Fibroblast of villous mesenchyme (primary cell): ENCODE measurements at regions not wholly inside any gene's neighbourhood (a gene's known extent, or its start where the extent isn't known, plus 50 kb on each side); places are given as distances from the start of the nearest gene placed in this dataset.
A peak's percentile ranks its signal among the peaks of the same experiment; 100 is the strongest.
"Not testable (repeated sequence)": the region's sequence is repeated elsewhere in the genome, so short reads cannot be mapped to it uniquely, and the experiment has no call there.

Experiments
- DNase-seq: peaks from one replicate; pipeline ENCODE4 v3.0.0-alpha.2; 2010; ENCODE audit warnings: low read depth
- H3K4me3 ChIP-seq: 2 replicates; pipeline ENCODE4 v1.5.1; 2011; ENCODE audit warnings: low read depth, mild to moderate bottlenecking, low read length
- TF ChIP-seq, protein P1 (sequence below): IDR thresholded peaks from 2 replicates; pipeline ENCODE4 v1.5.1; 2012; ENCODE audit warnings: low read depth, mild to moderate bottlenecking, low read length; ENCODE audit not compliant: insufficient read depth

DNA sequence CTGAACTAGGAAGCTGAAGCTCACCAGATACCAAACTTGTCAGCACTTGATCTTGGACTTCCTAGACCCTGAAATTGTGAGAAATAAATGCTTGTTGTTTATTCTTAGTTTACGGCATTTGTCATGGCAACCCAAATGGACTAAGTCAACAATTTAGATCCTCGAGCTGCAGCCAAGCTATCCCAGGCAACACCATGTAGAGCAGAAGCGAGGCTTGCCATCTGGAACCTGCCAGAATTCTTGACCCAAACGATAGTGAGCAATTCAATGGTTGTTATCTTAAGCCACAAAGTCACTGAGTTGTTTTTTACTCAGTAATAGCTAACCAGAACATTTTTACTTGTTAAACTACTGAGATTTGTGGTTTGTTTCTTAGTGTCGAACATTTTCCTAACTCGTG, 458.5 kb upstream of the FLRT2 start:
- TF ChIP-seq, protein P1, sequence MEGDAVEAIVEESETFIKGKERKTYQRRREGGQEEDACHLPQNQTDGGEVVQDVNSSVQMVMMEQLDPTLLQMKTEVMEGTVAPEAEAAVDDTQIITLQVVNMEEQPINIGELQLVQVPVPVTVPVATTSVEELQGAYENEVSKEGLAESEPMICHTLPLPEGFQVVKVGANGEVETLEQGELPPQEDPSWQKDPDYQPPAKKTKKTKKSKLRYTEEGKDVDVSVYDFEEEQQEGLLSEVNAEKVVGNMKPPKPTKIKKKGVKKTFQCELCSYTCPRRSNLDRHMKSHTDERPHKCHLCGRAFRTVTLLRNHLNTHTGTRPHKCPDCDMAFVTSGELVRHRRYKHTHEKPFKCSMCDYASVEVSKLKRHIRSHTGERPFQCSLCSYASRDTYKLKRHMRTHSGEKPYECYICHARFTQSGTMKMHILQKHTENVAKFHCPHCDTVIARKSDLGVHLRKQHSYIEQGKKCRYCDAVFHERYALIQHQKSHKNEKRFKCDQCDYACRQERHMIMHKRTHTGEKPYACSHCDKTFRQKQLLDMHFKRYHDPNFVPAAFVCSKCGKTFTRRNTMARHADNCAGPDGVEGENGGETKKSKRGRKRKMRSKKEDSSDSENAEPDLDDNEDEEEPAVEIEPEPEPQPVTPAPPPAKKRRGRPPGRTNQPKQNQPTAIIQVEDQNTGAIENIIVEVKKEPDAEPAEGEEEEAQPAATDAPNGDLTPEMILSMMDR: no peak
- DNase-seq: peak; percentile 1
- no peak overlapping the region for H3K4me3 ChIP-seq

DNA sequence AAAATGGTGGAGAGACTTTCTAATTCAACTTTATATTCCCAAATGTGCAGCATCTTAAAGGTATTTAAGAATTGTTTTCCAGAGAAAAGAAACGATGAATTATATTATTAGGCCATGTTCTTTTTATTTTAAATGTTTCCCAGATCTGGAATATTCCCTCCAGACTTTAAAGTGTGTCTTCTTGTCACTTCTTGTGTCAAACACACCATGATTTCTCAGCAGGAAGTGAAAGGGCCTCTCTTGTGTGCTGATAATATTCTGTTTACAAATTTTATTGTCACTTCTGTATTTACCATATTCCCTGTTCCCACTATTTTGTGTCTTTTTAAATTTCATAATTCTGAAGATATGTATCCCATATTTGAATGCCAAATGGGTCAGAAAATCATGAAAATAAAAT, 455.0 kb upstream of the FLRT2 start:
- no peak for DNase-seq
- TF ChIP-seq, protein P1: no peak
- H3K4me3 ChIP-seq: no peak overlapping the region

DNA sequence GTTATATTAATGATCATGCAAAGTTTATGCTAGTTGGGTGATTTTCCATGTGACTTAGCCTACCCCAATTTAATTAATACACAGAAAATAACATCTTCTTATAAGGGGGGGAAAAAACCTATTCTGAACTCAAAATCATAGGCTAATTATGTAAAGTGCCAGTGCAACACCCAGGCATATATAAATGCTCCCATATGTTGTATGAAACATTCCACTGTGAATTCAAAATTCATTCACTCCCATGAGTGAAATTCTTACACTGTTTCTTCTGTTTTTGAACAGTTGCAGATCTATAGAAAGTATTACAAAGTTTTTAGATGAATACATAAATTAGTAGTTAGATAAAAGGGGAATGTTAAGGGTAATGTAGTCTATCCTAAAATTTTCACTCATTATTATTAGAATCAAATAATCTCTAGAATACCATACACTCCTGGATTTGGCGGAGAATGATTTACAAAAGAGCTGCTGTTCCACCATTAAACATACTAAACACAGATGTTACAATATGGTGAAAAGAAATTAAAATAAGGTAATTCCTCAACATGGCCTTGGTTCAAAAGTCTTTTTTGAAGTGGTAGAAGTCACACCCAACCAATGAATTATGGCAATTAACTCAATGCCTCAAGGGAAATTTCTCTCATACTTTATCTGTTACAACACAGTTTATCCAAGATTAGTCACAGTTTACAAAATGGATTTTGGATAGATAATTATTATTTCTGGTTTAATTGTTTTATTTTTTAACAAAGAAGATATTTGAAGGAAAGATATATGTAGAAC, 454.1 kb upstream of the FLRT2 start:
- TF ChIP-seq, protein P1: no peak
- DNase-seq: no peak
- H3K4me3 ChIP-seq: no peak overlapping the region

DNA sequence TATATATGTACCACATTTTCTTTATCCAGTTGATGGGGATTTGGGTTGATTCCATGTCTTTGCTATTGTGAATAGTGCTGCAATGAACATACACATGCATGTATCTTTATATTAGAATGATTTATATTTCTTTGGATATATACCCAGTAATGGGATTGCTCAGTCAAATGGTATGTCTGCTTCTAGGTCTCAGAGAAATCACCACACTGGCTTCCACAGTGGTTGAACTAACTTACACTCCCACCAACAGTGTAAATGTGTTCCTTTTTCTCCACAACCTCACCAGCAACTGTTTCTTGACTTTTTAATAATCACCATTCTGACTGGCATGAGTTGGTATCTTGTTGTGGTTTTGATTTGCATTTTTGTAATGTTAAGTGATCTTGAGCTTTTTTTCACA, 452.2 kb upstream of the FLRT2 start:
- not testable (repeated sequence) for H3K4me3 ChIP-seq, DNase-seq

DNA sequence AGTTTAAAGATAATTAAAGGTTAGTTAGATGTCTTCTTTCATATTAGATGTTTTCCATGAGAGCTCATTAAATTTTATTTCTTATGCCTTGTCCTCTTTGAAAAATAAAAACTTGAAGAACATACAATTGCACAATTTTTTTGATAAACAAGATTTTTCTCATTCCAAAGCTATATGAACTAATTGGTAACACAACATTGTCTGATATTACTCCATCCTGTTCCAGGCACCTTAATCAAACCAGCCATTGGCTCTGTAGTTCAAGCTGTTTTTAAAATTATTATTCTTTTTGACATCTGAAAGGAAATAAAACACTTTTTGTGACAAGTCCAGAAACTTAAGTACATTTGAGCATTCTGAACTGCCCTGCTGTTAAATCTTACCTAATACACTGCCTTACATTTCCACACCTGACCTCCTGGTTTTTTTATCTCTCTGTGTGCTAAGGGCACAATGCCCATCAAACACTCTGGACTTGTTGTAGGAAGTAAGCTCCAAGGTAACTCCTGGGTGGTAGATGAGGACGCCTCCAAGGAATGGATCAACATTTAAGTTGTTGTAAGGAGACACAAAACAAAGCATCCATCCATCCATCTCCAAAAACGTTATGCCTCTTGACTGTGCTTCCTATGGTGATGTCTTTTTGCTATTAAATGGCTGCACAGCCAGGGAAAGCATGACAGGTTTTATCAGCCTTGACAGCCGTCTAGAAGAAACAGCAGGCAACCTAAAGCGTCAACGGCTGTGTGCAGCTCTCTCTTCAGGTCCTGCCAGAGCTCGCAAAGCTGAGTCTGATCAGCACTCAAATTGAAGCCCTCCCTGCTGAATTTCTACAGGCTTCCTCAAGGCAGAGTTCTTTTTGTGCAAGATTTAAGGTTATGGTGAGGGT, 449.9 kb upstream of the FLRT2 start:
- DNase-seq: peak; percentile 32
- no peak overlapping the region for H3K4me3 ChIP-seq
- TF ChIP-seq, protein P1: no peak

DNA sequence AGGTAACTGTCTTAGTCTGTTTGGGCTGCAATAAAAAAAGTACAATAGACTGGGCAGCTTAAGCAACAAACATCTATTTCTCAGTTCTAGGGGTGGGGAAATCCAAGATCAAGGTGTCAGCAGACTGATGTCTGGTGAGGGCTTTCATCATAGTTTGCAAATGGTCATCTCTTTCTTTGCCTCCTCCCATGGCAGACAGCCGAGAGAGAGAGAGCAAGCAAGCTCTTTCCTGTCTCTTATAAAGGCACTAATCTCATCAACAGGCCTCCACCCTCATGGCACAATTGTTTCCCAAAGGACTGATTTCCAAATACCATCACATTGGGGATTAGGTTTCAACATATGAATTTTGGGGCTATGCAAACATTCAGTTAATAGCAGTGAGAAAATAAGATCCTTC, 445.6 kb upstream of the FLRT2 start:
- no peak for DNase-seq
- TF ChIP-seq, protein P1: no peak
- H3K4me3 ChIP-seq: no peak overlapping the region

DNA sequence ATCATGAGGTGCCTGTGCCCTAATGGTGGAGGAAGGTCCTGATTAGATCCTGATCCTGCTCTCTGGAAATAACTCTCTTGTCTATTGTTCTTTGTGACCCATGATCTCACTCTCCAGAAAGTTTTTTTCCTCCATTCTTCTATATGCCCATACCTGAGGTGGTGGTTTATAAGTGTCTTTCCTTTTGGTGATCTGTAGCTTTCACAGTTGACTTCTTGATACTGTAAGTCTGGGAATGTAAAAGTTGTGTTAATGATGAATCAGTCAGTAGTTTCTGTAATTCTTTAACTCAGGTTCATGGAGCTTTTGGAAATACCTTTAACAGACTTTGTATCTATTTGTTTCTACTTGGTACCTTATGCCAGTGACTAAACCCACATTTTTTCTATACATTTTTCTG, 444.0 kb upstream of the FLRT2 start:
- TF ChIP-seq, protein P1: no peak
- H3K4me3 ChIP-seq: no peak overlapping the region
- no peak for DNase-seq
